Right lobe of liver (tissue), 6 donors: ENCODE measurements at regions not wholly inside any gene's neighbourhood (a gene's known extent, or its start where the extent isn't known, plus 50 kb on each side); places are given as distances from the start of the nearest gene placed in this dataset.
"Not testable (repeated sequence)": the region's sequence is repeated elsewhere in the genome, so short reads cannot be mapped to it uniquely, and the experiment has no call there.

ENCODE experiments used
- ATAC-seq, 4 donors: fragments of 200-7000 bp; cut with Tn5 transposase; one replicate each; pipeline ENCODE4 v1.9.1; 2020; ENCODE audit warnings: mild to moderate bottlenecking in 4 of 4, moderate library complexity in 4 of 4
- DNase-seq, 3 donors: peaks; one replicate each; pipeline ENCODE4 v3.0.0-alpha.2; 2020
- H3K27ac ChIP-seq, 3 donors: fragments of 200-600 bp; one replicate each; pipeline ENCODE4 v1.8.0; 2022
- H3K27me3 ChIP-seq, 2 donors: fragments of 200-600 bp; one replicate each; pipeline ENCODE4 v1.8.0; 2022
- H3K36me3 ChIP-seq, 4 donors: fragments of 200-600 bp; sonication (generic) in 1 of 4; one replicate each; pipeline versions ENCODE4 v1.5.1 to v1.8.0; 2017 to 2022; ENCODE audit warnings: control low read depth in 1 of 4
- H3K4me1 ChIP-seq, 4 donors: fragments of 200-600 bp; sonication (generic) in 1 of 4; one replicate each; pipeline versions ENCODE4 v1.5.1 to v1.8.0; 2017 to 2022; ENCODE audit warnings: control low read depth in 1 of 4
- H3K4me3 ChIP-seq, 3 donors: fragments of 200-600 bp; one replicate each; pipeline ENCODE4 v1.8.0; 2022
- H3K9me3 ChIP-seq, 4 donors: fragments of 200-600 bp; sonication (generic) in 1 of 4; one replicate each; pipeline versions ENCODE4 v1.5.1 to v1.8.0; 2017 to 2022; ENCODE audit warnings: control low read depth in 1 of 4
- POLR2A ChIP-seq: fragments of 450-650 bp; IDR thresholded peaks from one replicate; pipeline ENCODE4 v1.6.1; 2017; ENCODE audit warnings: antibody characterized with exemption, mild to moderate bottlenecking
- WGBS: methylation state at CpG from one replicate; pipeline ENCODE4 v1.1.6; 2018; ENCODE audit warnings: low coverage, low lambda C conversion rate; ENCODE audit not compliant: insufficient coverage; ENCODE audit errors: missing lambda C conversion rate; 5-methylcytosine and 5-hydroxymethylcytosine counted together
- intact Hi-C, 2 donors: fragments of 100-400 bp; cut with DNase I; formaldehyde crosslinking; loops; one replicate each; pipeline versions ENCODE4 v1.11.2 to v1.14.1; 2022
- TF ChIP-seq, protein P1 (sequence below), 4 donors: fragments of 200-600 bp in 3 of 4; fragments of 450-650 bp in 1 of 4; IDR thresholded peaks; one replicate each; pipeline versions ENCODE4 v1.5.1 to v1.8.0; 2016 to 2022; ENCODE audit warnings: antibody characterized with exemption in 4 of 4, mild to moderate bottlenecking in 2 of 4
- donor health status: DM: no; HTN: yes; CAD: no.
- donor health status: DM: no; HTN: no; CAD: no.
- donor health status: DM: no; HTN: no; CAD: no.
- donor health status: DM: no; HTN: yes; CAD: no.
- donor health status: DM: no; HTN: yes; CAD: no.

DNA sequence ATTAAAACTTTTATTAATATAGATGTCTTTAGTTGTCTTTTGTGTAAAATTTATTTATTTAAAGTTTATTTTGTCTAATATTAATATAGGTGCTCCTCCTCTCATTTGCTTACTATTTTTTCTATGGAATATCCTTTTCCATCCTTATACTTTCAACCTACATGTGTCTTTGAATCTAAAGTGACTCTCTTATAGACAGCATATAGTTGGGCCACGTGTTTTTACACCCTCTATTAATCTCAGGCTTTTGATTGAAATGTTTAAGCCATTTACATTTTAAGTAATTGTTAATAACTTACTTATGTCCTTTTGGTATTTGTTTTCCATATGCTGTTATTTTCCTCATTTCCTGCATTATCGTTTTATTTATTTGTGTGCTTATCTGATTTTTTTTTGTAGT is 74.4 kb upstream of the LRFN5 start:
- Histone ChIP-seq H3K9me3 (no peaks in the 10 kb centered on the region), H3K4me3 (no peak overlapping the region), H3K27ac (no peak overlapping the region), H3K36me3 (no peaks in the 10 kb centered on the region), H3K4me1 (no peaks in the 10 kb centered on the region), H3K27me3 (no peaks in the 10 kb centered on the region)
- DNase-seq (no peak), ATAC-seq (no peak)
- WGBS: 33% methylated on average over 2 of the region's 2 CpGs
- intact Hi-C loops: no loop called here
- TF ChIP-seq, protein P1, sequence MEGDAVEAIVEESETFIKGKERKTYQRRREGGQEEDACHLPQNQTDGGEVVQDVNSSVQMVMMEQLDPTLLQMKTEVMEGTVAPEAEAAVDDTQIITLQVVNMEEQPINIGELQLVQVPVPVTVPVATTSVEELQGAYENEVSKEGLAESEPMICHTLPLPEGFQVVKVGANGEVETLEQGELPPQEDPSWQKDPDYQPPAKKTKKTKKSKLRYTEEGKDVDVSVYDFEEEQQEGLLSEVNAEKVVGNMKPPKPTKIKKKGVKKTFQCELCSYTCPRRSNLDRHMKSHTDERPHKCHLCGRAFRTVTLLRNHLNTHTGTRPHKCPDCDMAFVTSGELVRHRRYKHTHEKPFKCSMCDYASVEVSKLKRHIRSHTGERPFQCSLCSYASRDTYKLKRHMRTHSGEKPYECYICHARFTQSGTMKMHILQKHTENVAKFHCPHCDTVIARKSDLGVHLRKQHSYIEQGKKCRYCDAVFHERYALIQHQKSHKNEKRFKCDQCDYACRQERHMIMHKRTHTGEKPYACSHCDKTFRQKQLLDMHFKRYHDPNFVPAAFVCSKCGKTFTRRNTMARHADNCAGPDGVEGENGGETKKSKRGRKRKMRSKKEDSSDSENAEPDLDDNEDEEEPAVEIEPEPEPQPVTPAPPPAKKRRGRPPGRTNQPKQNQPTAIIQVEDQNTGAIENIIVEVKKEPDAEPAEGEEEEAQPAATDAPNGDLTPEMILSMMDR (IDR thresholded peaks at IDR 0.05): no peak
- no peak for TF ChIP-seq POLR2A

DNA sequence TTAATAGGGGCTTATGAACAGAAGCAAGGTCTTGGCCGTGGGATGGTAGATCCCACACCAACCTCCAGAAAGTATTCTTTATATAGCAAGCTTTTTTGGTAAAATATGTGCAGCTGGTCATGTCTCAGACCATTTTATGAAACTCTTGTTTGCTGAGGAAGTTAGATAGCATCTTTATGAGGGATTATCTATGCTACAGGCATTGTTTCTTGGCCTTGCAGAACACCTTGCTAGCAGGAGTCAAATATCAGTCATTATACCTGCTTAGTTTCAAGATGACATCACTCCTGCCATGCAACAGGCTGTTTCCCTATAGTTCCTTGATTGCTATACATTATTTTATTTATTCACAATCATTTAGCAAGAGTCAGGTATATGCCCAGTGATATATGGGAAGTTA is 84.8 kb upstream of the LRFN5 start:
- intact Hi-C loops: no loop called here
- 42% methylated on average over 1 of the region's 1 CpG for WGBS
- Histone ChIP-seq H3K4me1 (no peaks in the 10 kb centered on the region), H3K27ac (no peak overlapping the region), H3K36me3 (no peaks in the 10 kb centered on the region), H3K4me3 (no peak overlapping the region), H3K27me3 (no peaks in the 10 kb centered on the region), H3K9me3 (no peaks in the 10 kb centered on the region)
- DNase-seq: no peak
- ATAC-seq: no peak
- TF ChIP-seq, protein P1 (IDR thresholded peaks at IDR 0.05): no peak
- no peak for TF ChIP-seq POLR2A

DNA sequence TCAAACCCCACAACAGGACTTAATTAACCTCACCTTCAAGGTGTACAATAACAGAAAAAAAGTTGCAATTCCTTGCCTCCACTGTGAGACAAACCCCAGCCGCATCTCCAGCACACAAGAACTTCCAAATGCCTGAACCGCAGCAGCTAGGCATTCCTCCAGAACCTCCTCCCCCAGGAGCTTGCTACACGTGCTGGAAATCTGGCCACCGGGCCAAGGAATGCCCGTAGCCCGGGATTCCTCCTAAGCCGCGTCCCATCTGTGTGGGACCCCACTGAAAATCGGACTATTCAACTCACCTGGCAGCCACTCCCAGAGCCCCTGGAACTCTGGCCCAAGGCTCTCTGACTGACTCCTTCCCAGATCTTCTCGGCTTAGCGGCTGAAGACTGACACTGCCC is 88.6 kb upstream of the LRFN5 start:
- DNase-seq: peak in 1 of 3 donors; percentile 36
- WGBS: 51% methylated on average over 3 of the region's 11 CpGs

GRCh38 chr14:41506552-41506951 is 100.1 kb upstream of the LRFN5 start:
- DNase-seq (no peak), ATAC-seq (no peak)
- H3K4me1 ChIP-seq: no peaks in the 10 kb centered on the region
- H3K27me3 ChIP-seq: no peaks in the 10 kb centered on the region
- intact Hi-C loops: no loop called here
- no peak overlapping the region for H3K4me3 ChIP-seq
- no peak overlapping the region for H3K27ac ChIP-seq
- WGBS: 27% methylated on average over 2 of the region's 2 CpGs
- no peaks in the 10 kb centered on the region for H3K36me3 ChIP-seq
- no peak for TF ChIP-seq POLR2A
- TF ChIP-seq, protein P1 (IDR thresholded peaks at IDR 0.05): no peak
- H3K9me3 ChIP-seq: no peaks in the 10 kb centered on the region

More for the DNA sequence above, 88.6 kb upstream of the LRFN5 start:
- H3K4me3 ChIP-seq, intact Hi-C loops, H3K27ac ChIP-seq, ATAC-seq, H3K9me3 ChIP-seq, H3K4me1 ChIP-seq, H3K27me3 ChIP-seq, H3K36me3 ChIP-seq: not testable (repeated sequence)

DNA sequence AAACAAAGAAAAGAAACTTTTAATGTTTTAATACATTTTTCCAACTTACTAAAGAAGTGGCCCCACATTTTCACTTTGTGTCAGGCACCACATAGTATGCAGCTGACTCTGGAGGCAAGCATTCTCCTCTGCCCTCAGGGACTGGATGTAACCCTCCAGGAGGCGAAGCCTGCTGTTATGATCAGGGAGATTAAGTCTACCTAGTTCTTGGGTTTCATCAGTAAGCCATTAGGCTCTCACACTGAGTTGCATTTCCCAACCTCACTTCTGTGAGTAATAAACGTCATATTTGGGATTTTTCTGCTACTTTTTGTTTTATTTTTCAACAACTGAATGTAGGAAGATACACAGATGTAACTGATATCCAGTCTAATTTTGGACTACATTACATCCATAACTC is 101.2 kb upstream of the LRFN5 start:
- DNase-seq (no peak), ATAC-seq (no peak)
- intact Hi-C loops: no loop called here
- H3K9me3 ChIP-seq: no peaks in the 10 kb centered on the region
- H3K27me3 ChIP-seq: no peaks in the 10 kb centered on the region
- no peaks in the 10 kb centered on the region for H3K36me3 ChIP-seq
- no peak overlapping the region for H3K27ac ChIP-seq
- H3K4me3 ChIP-seq: no peak overlapping the region
- H3K4me1 ChIP-seq: no peaks in the 10 kb centered on the region
- no peak for TF ChIP-seq POLR2A
- TF ChIP-seq, protein P1 (IDR thresholded peaks at IDR 0.05): no peak
- 25% methylated on average over 2 of the region's 2 CpGs for WGBS
